Esophagus (tissue), 2 donors: ENCODE measurements at regions not wholly inside any gene's neighbourhood (a gene's known extent, or its start where the extent isn't known, plus 50 kb on each side); places are given as distances from the start of the nearest gene placed in this dataset.

Experiments
- H3K27ac ChIP-seq, 2 donors: one replicate each; pipeline ENCODE4 v1.5.1; 2013; ENCODE audit warnings: low read depth in 2 of 2, mild to moderate bottlenecking in 2 of 2, inconsistent platforms in 1 of 2, low read length in 1 of 2, moderate library complexity in 1 of 2
- H3K27me3 ChIP-seq, 2 donors: one replicate each; pipeline ENCODE4 v1.6.1; 2013; ENCODE audit warnings: low read length in 2 of 2, control low read depth in 1 of 2, mild to moderate bottlenecking in 1 of 2; ENCODE audit not compliant: insufficient read depth in 2 of 2, control insufficient read depth in 1 of 2
- H3K36me3 ChIP-seq, 2 donors: one replicate each; pipeline ENCODE4 v1.6.1; 2013; ENCODE audit warnings: low read length in 1 of 2; ENCODE audit not compliant: control insufficient read depth in 2 of 2, insufficient read depth in 2 of 2
- H3K4me1 ChIP-seq, 2 donors: one replicate each; pipeline ENCODE4 v1.6.1; 2013; ENCODE audit warnings: low read length in 1 of 2; ENCODE audit not compliant: control insufficient read depth in 2 of 2, insufficient read depth in 2 of 2
- H3K4me3 ChIP-seq, 2 donors: one replicate each; pipeline ENCODE4 v1.5.1; 2013; ENCODE audit warnings: low read length in 2 of 2, mild to moderate bottlenecking in 2 of 2, low read depth in 1 of 2, moderate library complexity in 1 of 2
- H3K9me3 ChIP-seq, 2 donors: one replicate each; pipeline ENCODE4 v1.6.1; 2013; ENCODE audit warnings: mild to moderate bottlenecking in 2 of 2, low read depth in 1 of 2, low read length in 1 of 2, moderate library complexity in 1 of 2; ENCODE audit not compliant: control insufficient read depth in 2 of 2, insufficient read depth in 1 of 2
- WGBS, 2 donors: extraction: QIAGEN DNeasy Blood & Tissue Kit; methylation state at CpG; one replicate each; pipeline ENCODE4 v1.1.7; 2013; 5-methylcytosine and 5-hydroxymethylcytosine counted together
- donor health status: healthy with polysubstance abuse.
- donor health status: Bipolar disorder and iron deficiency.

DNA sequence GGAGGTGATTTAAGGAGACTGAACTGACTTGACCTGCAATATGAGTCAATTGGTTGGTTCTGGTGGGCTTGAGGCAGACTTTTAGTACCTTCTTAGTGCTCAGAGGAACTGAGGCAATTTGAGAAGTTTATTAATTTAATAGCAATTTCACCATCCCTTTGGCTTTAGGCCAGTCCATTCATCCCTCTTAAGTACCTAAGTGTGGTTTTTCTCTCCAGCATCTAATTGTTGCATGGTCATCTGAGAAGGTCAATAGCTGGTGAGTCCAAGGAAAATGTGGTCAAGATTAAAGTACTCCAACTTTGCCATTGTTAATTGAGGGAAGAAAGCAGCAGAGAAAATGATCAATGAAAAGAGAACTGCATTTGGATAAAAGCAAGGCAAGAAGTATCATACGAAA is 115.4 kb upstream of the DYRK2 start:
- no peaks in the 10 kb centered on the region for H3K9me3 ChIP-seq
- no peaks in the 10 kb centered on the region for H3K36me3 ChIP-seq
- 99 to 100% methylated on average over 1 of the region's 1 CpG for WGBS, 2 donors
- no peaks in the 10 kb centered on the region for H3K27me3 ChIP-seq
- H3K27ac ChIP-seq: no peak overlapping the region
- peaks cover 0 to 2% of the 10 kb centered on the region in 2 donors for H3K4me1 ChIP-seq
- no peak overlapping the region for H3K4me3 ChIP-seq

- Histone ChIP-seq H3K4me1 (peaks cover 0 to 2% of the 10 kb centered on the region in 2 donors), H3K4me3 (no peak overlapping the region), H3K36me3 (no peaks in the 10 kb centered on the region), H3K27ac (no peak overlapping the region), H3K27me3 (no peaks in the 10 kb centered on the region), H3K9me3 (no peaks in the 10 kb centered on the region)
- 54 to 61% methylated on average over 3 of the region's 3 CpGs for WGBS, 2 donors
Observed at GRCh38 chr12:67534046-67534445, 114.5 kb upstream of the DYRK2 start.

GRCh38 chr12:67534681-67535080 is 113.9 kb upstream of the DYRK2 start:
- Histone ChIP-seq H3K27ac (no peak overlapping the region), H3K4me3 (no peak overlapping the region), H3K27me3 (no peaks in the 10 kb centered on the region), H3K9me3 (no peaks in the 10 kb centered on the region), H3K36me3 (no peaks in the 10 kb centered on the region), H3K4me1 (peaks cover 0 to 2% of the 10 kb centered on the region in 2 donors)
- 30 to 36% methylated on average over 4 of the region's 4 CpGs for WGBS, 2 donors

- Histone ChIP-seq H3K4me1 (peaks cover 0 to 2% of the 10 kb centered on the region in 2 donors), H3K27me3 (no peaks in the 10 kb centered on the region), H3K36me3 (no peaks in the 10 kb centered on the region), H3K27ac (no peak overlapping the region), H3K4me3 (no peak overlapping the region), H3K9me3 (no peaks in the 10 kb centered on the region)
- WGBS, 2 donors: 68 to 74% methylated on average over 6 of the region's 6 CpGs
Observed at GRCh38 chr12:67535176-67535575, 113.4 kb upstream of the DYRK2 start.

DNA sequence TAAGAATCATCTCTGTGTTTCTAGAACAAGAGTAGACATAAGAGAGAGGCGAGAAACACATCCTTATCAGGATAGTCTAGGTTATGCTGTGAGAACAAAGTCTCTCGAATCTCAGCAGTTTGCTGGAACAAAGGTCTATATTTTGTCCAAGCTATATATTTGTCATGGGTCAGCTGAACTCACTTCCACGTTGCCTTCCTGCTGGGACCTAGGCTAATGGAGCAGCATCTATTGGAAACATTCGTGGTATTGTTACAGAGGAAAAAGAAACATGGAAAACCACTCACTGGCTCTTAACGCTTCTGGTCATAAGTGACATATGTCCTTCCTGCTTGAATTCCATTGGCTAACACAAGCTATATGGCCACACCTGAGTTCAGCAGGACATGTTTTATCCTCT is 112.6 kb upstream of the DYRK2 start:
- Histone ChIP-seq H3K9me3 (no peaks in the 10 kb centered on the region), H3K36me3 (no peaks in the 10 kb centered on the region), H3K4me1 (peaks cover 0 to 2% of the 10 kb centered on the region in 2 donors), H3K27me3 (no peaks in the 10 kb centered on the region), H3K4me3 (no peak overlapping the region), H3K27ac (no peak overlapping the region)
- 75 to 82% methylated on average over 5 of the region's 5 CpGs for WGBS, 2 donors

DNA sequence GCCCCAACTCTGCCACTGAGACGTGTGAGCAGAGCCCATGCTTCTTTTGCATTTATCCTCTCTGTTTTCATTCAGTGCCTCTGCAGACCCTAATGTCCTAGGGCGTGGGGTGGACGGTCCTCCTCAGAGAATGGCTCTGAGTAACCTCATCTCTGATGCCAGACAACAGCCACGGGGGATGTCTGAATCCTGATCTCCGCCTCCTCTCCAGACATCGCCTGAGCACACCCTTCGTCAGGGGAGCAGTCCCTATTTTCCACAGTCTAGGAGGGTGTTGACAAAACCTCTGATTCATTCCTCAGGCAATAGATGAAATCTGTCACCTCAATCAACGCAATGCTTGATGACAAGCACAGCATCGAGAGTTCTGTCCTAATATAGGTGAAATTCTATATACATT is 109.2 kb upstream of the DYRK2 start:
- H3K36me3 ChIP-seq: no peaks in the 10 kb centered on the region
- 77 to 88% methylated on average over 9 of the region's 9 CpGs for WGBS, 2 donors

GRCh38 chr12:67539946-67540345 is 108.6 kb upstream of the DYRK2 start:
- no peaks in the 10 kb centered on the region for H3K36me3 ChIP-seq
- no peaks in the 10 kb centered on the region for H3K4me1 ChIP-seq
- no peak overlapping the region for H3K4me3 ChIP-seq
- H3K9me3 ChIP-seq: no peaks in the 10 kb centered on the region
- 86 to 97% methylated on average over 3 of the region's 3 CpGs for WGBS, 2 donors
- H3K27ac ChIP-seq: no peak overlapping the region
- no peaks in the 10 kb centered on the region for H3K27me3 ChIP-seq

More for the DNA sequence above, 109.2 kb upstream of the DYRK2 start:
- H3K27ac ChIP-seq: no peak overlapping the region
- H3K4me3 ChIP-seq: no peak overlapping the region
- H3K4me1 ChIP-seq: no peaks in the 10 kb centered on the region
- H3K27me3 ChIP-seq: no peaks in the 10 kb centered on the region
- H3K9me3 ChIP-seq: no peaks in the 10 kb centered on the region

DNA sequence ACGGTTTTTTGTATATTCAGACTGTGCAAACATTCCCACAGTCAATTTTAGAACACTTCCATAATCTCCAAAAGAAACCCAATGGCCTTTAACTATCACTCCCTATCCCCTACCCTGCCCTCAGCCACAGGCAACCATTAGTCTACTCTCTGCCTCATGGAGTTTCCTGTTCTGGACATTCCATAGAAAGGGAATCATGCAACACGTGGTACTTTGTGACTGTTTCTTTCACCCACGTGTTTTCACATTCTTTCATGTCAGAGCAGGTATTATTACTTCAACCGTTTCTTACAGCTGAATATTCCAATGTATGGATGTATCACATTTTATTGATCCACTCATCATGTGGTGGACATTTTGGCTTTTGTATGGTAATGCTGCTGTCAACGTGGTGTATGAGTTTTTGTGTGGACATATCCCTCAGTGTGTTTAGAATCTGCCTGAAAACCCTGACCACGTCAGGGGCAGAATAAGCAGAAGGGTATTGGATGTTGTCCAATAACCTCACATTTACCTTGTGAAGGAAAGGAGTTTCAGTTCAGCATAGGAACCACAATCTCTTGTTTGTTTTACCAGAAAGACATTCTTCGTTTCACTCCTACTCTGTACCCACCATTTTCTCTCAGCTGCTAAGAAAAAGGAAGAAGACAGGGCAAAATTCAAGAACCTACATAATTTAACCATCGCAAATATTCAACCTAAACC is 107.5 kb upstream of the DYRK2 start:
- H3K4me3 ChIP-seq: no peak overlapping the region
- no peaks in the 10 kb centered on the region for H3K9me3 ChIP-seq
- WGBS, 2 donors: 66% methylated on average over 8 of the region's 8 CpGs
- H3K27ac ChIP-seq: no peak overlapping the region
- H3K36me3 ChIP-seq: no peaks in the 10 kb centered on the region
- H3K4me1 ChIP-seq: peaks cover 0 to 2% of the 10 kb centered on the region in 2 donors
- no peaks in the 10 kb centered on the region for H3K27me3 ChIP-seq

GRCh38 chr12:67541625-67541991 is 106.9 kb upstream of the DYRK2 start:
- no peaks in the 10 kb centered on the region for H3K9me3 ChIP-seq
- 61 to 77% methylated on average over 3 of the region's 3 CpGs for WGBS, 2 donors
- no peaks in the 10 kb centered on the region for H3K27me3 ChIP-seq
- no peak overlapping the region for H3K4me3 ChIP-seq
- no peak overlapping the region for H3K27ac ChIP-seq
- peaks cover 0 to 2% of the 10 kb centered on the region in 2 donors for H3K4me1 ChIP-seq
- H3K36me3 ChIP-seq: no peaks in the 10 kb centered on the region

GRCh38 chr12:67543021-67543770 is 105.3 kb upstream of the DYRK2 start:
- no peaks in the 10 kb centered on the region for H3K27me3 ChIP-seq
- no peak overlapping the region for H3K27ac ChIP-seq
- 73 to 75% methylated on average over 7 of the region's 7 CpGs for WGBS, 2 donors
- no peaks in the 10 kb centered on the region for H3K36me3 ChIP-seq
- H3K9me3 ChIP-seq: no peaks in the 10 kb centered on the region
- H3K4me1 ChIP-seq: peaks cover 0 to 2% of the 10 kb centered on the region in 2 donors
- H3K4me3 ChIP-seq: no peak overlapping the region
